Gastroesophageal sphincter (tissue), 4 donors: ENCODE measurements at regions not wholly inside any gene's neighbourhood (a gene's known extent, or its start where the extent isn't known, plus 50 kb on each side); places are given as distances from the start of the nearest gene placed in this dataset.
"Not testable (repeated sequence)": the region's sequence is repeated elsewhere in the genome, so short reads cannot be mapped to it uniquely, and the experiment has no call there.

Experiments
- ATAC-seq: fragments of 150-250 bp; one replicate; pipeline ENCODE4 v1.9.1; 2016; ENCODE audit warnings: mild to moderate bottlenecking, moderate library complexity
- H3K27ac ChIP-seq, 4 donors: fragments of 200-600 bp; sonication (generic) in 3 of 4; 1 replicate in 3 of 4; 2 replicates in 1 of 4; pipeline ENCODE4 v1.5.1; 2016 to 2019
- H3K27me3 ChIP-seq: fragments of 200-600 bp; sonication (generic); one replicate; pipeline ENCODE4 v1.5.1; 2019
- H3K36me3 ChIP-seq, 2 donors: fragments of 200-600 bp; sonication (generic); one replicate each; pipeline ENCODE4 v1.5.1; 2019; ENCODE audit warnings: control low read depth in 1 of 2
- H3K4me1 ChIP-seq, 3 donors: fragments of 200-600 bp; sonication (generic); 1 replicate in 2 of 3; 2 replicates in 1 of 3; pipeline ENCODE4 v1.5.1; 2016 to 2019; ENCODE audit warnings: control low read depth in 2 of 3
- H3K4me3 ChIP-seq, 2 donors: fragments of 200-600 bp; sonication (generic); one replicate each; pipeline ENCODE4 v1.5.1; 2019; ENCODE audit warnings: mild to moderate bottlenecking in 1 of 2, moderate library complexity in 1 of 2
- H3K9me3 ChIP-seq, 3 donors: fragments of 200-600 bp; sonication (generic); one replicate each; pipeline ENCODE4 v1.5.1; 2017 to 2019; ENCODE audit warnings: control low read depth in 2 of 3
- EP300 ChIP-seq: sonication (generic); formaldehyde crosslinking; IDR thresholded peaks from one replicate; pipeline ENCODE4 v1.6.1; 2017; ENCODE audit warnings: antibody characterized with exemption, mild to moderate bottlenecking
- POLR2A ChIP-seq, 2 donors: fragments of 450-650 bp; IDR thresholded peaks; one replicate each; pipeline ENCODE4 v1.6.1; 2017; ENCODE audit warnings: antibody characterized with exemption in 2 of 2, mild to moderate bottlenecking in 2 of 2, moderate library complexity in 1 of 2
- POLR2AphosphoS5 ChIP-seq: sonication (generic); formaldehyde crosslinking; IDR thresholded peaks from one replicate; pipeline ENCODE4 v1.6.1; 2017; ENCODE audit warnings: antibody characterized with exemption
- WGBS, 2 donors: methylation state at CpG; one replicate each; pipeline ENCODE4 v1.1.5; 2018; ENCODE audit warnings: low coverage in 1 of 2; 5-methylcytosine and 5-hydroxymethylcytosine counted together
- TF ChIP-seq, protein P1 (sequence below), 4 experiments: fragments of 200-600 bp in 2 of 4; fragments of 450-650 bp in 2 of 4; sonication (generic) in 1 of 4; IDR thresholded peaks; one replicate each; pipeline ENCODE4 v1.5.1; 2017 to 2019; ENCODE audit warnings: antibody characterized with exemption in 4 of 4, mild to moderate bottlenecking in 2 of 4, moderate library complexity in 2 of 4

DNA sequence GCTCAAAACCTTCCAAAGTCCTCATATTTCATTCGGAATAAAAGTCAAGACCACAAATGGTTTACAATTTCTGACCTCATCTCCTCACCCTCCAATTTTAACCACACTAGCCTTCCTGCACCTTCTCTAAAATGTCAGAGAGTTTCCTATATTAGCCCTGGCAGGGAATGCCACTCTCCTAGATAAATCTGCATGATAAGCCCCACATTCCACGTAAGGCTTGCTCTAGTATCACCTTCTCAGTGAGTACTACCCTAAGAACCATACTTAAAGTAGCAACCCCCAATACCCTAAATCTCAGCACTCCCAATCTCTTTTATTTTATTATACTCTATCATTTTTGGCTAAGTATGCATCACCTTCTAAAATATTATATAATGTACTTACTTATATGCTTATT, 100.5 kb upstream of the SLITRK5 start:
- Histone ChIP-seq H3K27me3 (no peaks in the 10 kb centered on the region), H3K4me1 (no peaks in the 10 kb centered on the region), H3K27ac (no peak overlapping the region), H3K4me3 (no peak overlapping the region), H3K9me3 (no peaks in the 10 kb centered on the region), H3K36me3 (no peaks in the 10 kb centered on the region)
- no peak for ATAC-seq
- WGBS, 2 donors = 41 to 57% methylated on average over 2 of the region's 2 CpGs
- TF ChIP-seq, protein P1, sequence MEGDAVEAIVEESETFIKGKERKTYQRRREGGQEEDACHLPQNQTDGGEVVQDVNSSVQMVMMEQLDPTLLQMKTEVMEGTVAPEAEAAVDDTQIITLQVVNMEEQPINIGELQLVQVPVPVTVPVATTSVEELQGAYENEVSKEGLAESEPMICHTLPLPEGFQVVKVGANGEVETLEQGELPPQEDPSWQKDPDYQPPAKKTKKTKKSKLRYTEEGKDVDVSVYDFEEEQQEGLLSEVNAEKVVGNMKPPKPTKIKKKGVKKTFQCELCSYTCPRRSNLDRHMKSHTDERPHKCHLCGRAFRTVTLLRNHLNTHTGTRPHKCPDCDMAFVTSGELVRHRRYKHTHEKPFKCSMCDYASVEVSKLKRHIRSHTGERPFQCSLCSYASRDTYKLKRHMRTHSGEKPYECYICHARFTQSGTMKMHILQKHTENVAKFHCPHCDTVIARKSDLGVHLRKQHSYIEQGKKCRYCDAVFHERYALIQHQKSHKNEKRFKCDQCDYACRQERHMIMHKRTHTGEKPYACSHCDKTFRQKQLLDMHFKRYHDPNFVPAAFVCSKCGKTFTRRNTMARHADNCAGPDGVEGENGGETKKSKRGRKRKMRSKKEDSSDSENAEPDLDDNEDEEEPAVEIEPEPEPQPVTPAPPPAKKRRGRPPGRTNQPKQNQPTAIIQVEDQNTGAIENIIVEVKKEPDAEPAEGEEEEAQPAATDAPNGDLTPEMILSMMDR (IDR thresholded peaks at IDR 0.05) = no peak
- TF ChIP-seq POLR2A (IDR thresholded peaks at IDR 0.05) = no peak
- TF ChIP-seq POLR2AphosphoS5 = no peak
- TF ChIP-seq EP300 = no peak

- TF ChIP-seq, protein P1 (IDR thresholded peaks at IDR 0.05) = no peak
- no peak for TF ChIP-seq POLR2AphosphoS5
- no peak for TF ChIP-seq EP300
- no peak for TF ChIP-seq POLR2A (IDR thresholded peaks at IDR 0.05)
- Histone ChIP-seq H3K4me1 (no peaks in the 10 kb centered on the region), H3K9me3 (no peaks in the 10 kb centered on the region), H3K36me3 (no peaks in the 10 kb centered on the region), H3K27ac (no peak overlapping the region), H3K27me3 (no peaks in the 10 kb centered on the region), H3K4me3 (no peak overlapping the region)
- no peak for ATAC-seq
These were observed 88.8 kb upstream of the SLITRK5 start for GRCh38 chr13:87582399-87582798.

GRCh38 chr13:87590518-87590917, 80.7 kb upstream of the SLITRK5 start:
- Histone ChIP-seq H3K36me3 (no peaks in the 10 kb centered on the region), H3K4me3 (no peak overlapping the region), H3K27ac (no peak overlapping the region), H3K9me3 (no peaks in the 10 kb centered on the region), H3K27me3 (no peaks in the 10 kb centered on the region), H3K4me1 (no peaks in the 10 kb centered on the region)
- no peak for TF ChIP-seq EP300
- TF ChIP-seq POLR2AphosphoS5 = no peak
- TF ChIP-seq POLR2A (IDR thresholded peaks at IDR 0.05) = no peak
- TF ChIP-seq, protein P1 (IDR thresholded peaks at IDR 0.05) = no peak
- 67 to 88% methylated on average over 1 of the region's 1 CpG for WGBS, 2 donors
- ATAC-seq = no peak

GRCh38 chr13:87604437-87604836, 66.7 kb upstream of the SLITRK5 start:
- H3K27ac ChIP-seq, H3K4me3 ChIP-seq, H3K9me3 ChIP-seq, ATAC-seq, H3K27me3 ChIP-seq, H3K4me1 ChIP-seq, H3K36me3 ChIP-seq: not testable (repeated sequence)
- WGBS, 2 donors = 58% methylated on average over 2 of the region's 2 CpGs; no CpG with 5 or more reads in 1 of the 2 donors

- 33 to 55% methylated on average over 2 of the region's 2 CpGs for WGBS, 2 donors
These were observed 63.9 kb upstream of the SLITRK5 start for GRCh38 chr13:87607266-87607665.

More at GRCh38 chr13:87607266-87607665, 63.9 kb upstream of the SLITRK5 start:
- Histone ChIP-seq H3K27me3 (no peaks in the 10 kb centered on the region), H3K4me3 (no peak overlapping the region), H3K4me1 (no peaks in the 10 kb centered on the region), H3K36me3 (no peaks in the 10 kb centered on the region), H3K27ac (no peak overlapping the region), H3K9me3 (peaks cover 0 to 6% (median 0%) of the 10 kb centered on the region in 3 donors)
- ATAC-seq = no peak
- no peak for TF ChIP-seq POLR2A (IDR thresholded peaks at IDR 0.05)
- TF ChIP-seq, protein P1 (IDR thresholded peaks at IDR 0.05) = no peak
- no peak for TF ChIP-seq EP300
- no peak for TF ChIP-seq POLR2AphosphoS5
